DND-41 (cell line): ENCODE measurements at regions not wholly inside any gene's neighbourhood (a gene's known extent, or its start where the extent isn't known, plus 50 kb on each side); places are given as distances from the start of the nearest gene placed in this dataset.

ENCODE experiments used
- ATAC-seq: fragments of 200-7000 bp; cut with Tn5 transposase; 3 replicates; pipeline ENCODE4 v1.9.1; 2021; ENCODE audit warnings: low read depth; ENCODE audit not compliant: insufficient read depth
- DNase-seq: peaks from one replicate; pipeline ENCODE4 v3.0.0-alpha.2; 2020
- H2AFZ ChIP-seq: 2 replicates; pipeline ENCODE4 v1.6.0; 2012; ENCODE audit warnings: low read depth, low read length
- H3K27ac ChIP-seq: 2 replicates; pipeline ENCODE4 v1.5.1; 2012; ENCODE audit warnings: low read length, inconsistent platforms
- H3K27me3 ChIP-seq: fragments of 200-600 bp; sonication (generic); 2 replicates; pipeline ENCODE4 v1.6.0; 2012; ENCODE audit warnings: low read length, mild to moderate bottlenecking, inconsistent platforms; ENCODE audit not compliant: insufficient read depth, poor library complexity
- H3K36me3 ChIP-seq: 2 replicates; pipeline ENCODE4 v1.5.1; 2012; ENCODE audit warnings: low read length, inconsistent platforms; ENCODE audit not compliant: insufficient read depth
- H3K4me1 ChIP-seq: 2 replicates; pipeline ENCODE4 v1.5.1; 2012; ENCODE audit warnings: mild to moderate bottlenecking, low read length; ENCODE audit not compliant: insufficient read depth
- H3K4me2 ChIP-seq: 2 replicates; pipeline ENCODE4 v1.6.0; 2012; ENCODE audit warnings: mild to moderate bottlenecking, moderate library complexity, low read length, inconsistent platforms; ENCODE audit not compliant: insufficient read depth
- H3K4me3 ChIP-seq, 2 experiments: fragments of 200-600 bp in 1 of 2; shearing (Covaris generic) in 1 of 2; 2 replicates each; pipeline ENCODE4 v1.5.1; 2012 to 2016; ENCODE audit warnings: inconsistent platforms in 2 of 2, low read length in 2 of 2, mild to moderate bottlenecking in 2 of 2, low read depth in 1 of 2, moderate library complexity in 1 of 2
- H3K79me2 ChIP-seq: 2 replicates; pipeline ENCODE4 v1.6.0; 2012; ENCODE audit warnings: low read length, inconsistent platforms; ENCODE audit not compliant: insufficient read depth
- H3K9ac ChIP-seq: 2 replicates; pipeline ENCODE4 v1.6.0; 2012; ENCODE audit warnings: low read depth, mild to moderate bottlenecking, inconsistent platforms, low read length, moderate library complexity
- H3K9me3 ChIP-seq: 2 replicates; pipeline ENCODE4 v1.5.1; 2012; ENCODE audit warnings: low read length, moderate library complexity, mild to moderate bottlenecking, inconsistent platforms; ENCODE audit not compliant: insufficient read depth, severe bottlenecking
- H4K20me1 ChIP-seq: 2 replicates; pipeline ENCODE4 v1.6.0; 2012; ENCODE audit warnings: low read length; ENCODE audit not compliant: insufficient read depth
- CTCF ChIP-seq: IDR thresholded peaks from 2 replicates; pipeline ENCODE4 v1.5.1; 2012; ENCODE audit warnings: borderline replicate concordance, low read length, moderate library complexity, mild to moderate bottlenecking; ENCODE audit not compliant: poor library complexity, severe bottlenecking; ENCODE audit errors: extremely low read depth
- EZH2 ChIP-seq: IDR thresholded peaks from 3 replicates; pipeline ENCODE4 v1.6.1; 2012; ENCODE audit warnings: borderline replicate concordance, low read depth, mild to moderate bottlenecking, moderate library complexity, low read length, inconsistent platforms; ENCODE audit not compliant: severe bottlenecking

GRCh38 chr3:113088616-113089015, 97.8 kb downstream of the GTPBP8 start:
- Histone ChIP-seq H3K9ac (no peak overlapping the region), H4K20me1 (no peaks in the 10 kb centered on the region), H3K4me1 (no peaks in the 10 kb centered on the region), H3K9me3 (no peaks in the 10 kb centered on the region), H3K4me3 (no peak overlapping the region), H3K36me3 (no peaks in the 10 kb centered on the region), H2AFZ (no peak overlapping the region), H3K4me2 (no peak overlapping the region), H3K79me2 (no peaks in the 10 kb centered on the region), H3K27me3 (no peaks in the 10 kb centered on the region), H3K27ac (no peak overlapping the region)
- TF ChIP-seq EZH2: no peak
- no peak for TF ChIP-seq CTCF
- no peak for DNase-seq
- ATAC-seq: no peak

GRCh38 chr3:113091417-113091816, 100.6 kb downstream of the GTPBP8 start:
- no peak overlapping the region for H3K27ac ChIP-seq
- H3K27me3 ChIP-seq: no peaks in the 10 kb centered on the region
- H3K4me3 ChIP-seq: no peak overlapping the region
- no peaks in the 10 kb centered on the region for H4K20me1 ChIP-seq
- no peak overlapping the region for H2AFZ ChIP-seq
- no peaks in the 10 kb centered on the region for H3K79me2 ChIP-seq
- H3K4me1 ChIP-seq: no peaks in the 10 kb centered on the region
- H3K4me2 ChIP-seq: no peak overlapping the region
- H3K9ac ChIP-seq: no peak overlapping the region
- no peak for DNase-seq
- H3K36me3 ChIP-seq: no peaks in the 10 kb centered on the region
- no peak for TF ChIP-seq CTCF
- TF ChIP-seq EZH2: no peak
- no peaks in the 10 kb centered on the region for H3K9me3 ChIP-seq
- ATAC-seq: no peak

GRCh38 chr3:113092746-113093145, 102.0 kb downstream of the GTPBP8 start:
- Histone ChIP-seq H3K4me1 (no peaks in the 10 kb centered on the region), H3K9ac (no peak overlapping the region), H3K9me3 (no peaks in the 10 kb centered on the region), H3K4me3 (no peak overlapping the region), H3K27ac (no peak overlapping the region), H2AFZ (no peak overlapping the region), H3K27me3 (no peaks in the 10 kb centered on the region), H3K79me2 (no peaks in the 10 kb centered on the region), H4K20me1 (no peaks in the 10 kb centered on the region), H3K36me3 (no peaks in the 10 kb centered on the region), H3K4me2 (no peak overlapping the region)
- TF ChIP-seq CTCF (no peak), EZH2 (no peak)
- no peak for ATAC-seq
- DNase-seq: no peak
